Adrenal gland (tissue), 9 donors: ENCODE measurements at regions not wholly inside any gene's neighbourhood (a gene's known extent, or its start where the extent isn't known, plus 50 kb on each side); places are given as distances from the start of the nearest gene placed in this dataset.

Experiments
- DNase-seq, 7 donors: peaks; one replicate each; pipeline ENCODE4 v3.0.0-alpha.2; 2019 to 2020
- H3K27ac ChIP-seq, 5 donors: fragments of 200-600 bp; sonication (generic) in 4 of 5; 1 replicate in 3 of 5; 2 replicates in 2 of 5; pipeline versions ENCODE4 v1.5.1 to v1.8.0; 2016 to 2020; ENCODE audit warnings: mild to moderate bottlenecking in 1 of 5
- H3K27me3 ChIP-seq: fragments of 200-600 bp; 2 replicates; pipeline ENCODE4 v1.8.0; 2021
- H3K36me3 ChIP-seq, 2 donors: fragments of 200-600 bp; replicated peaks in 1 of 2; 1 replicate in 1 of 2; 2 replicates in 1 of 2; pipeline versions ENCODE4 v1.5.1 to v1.8.0; 2018 to 2022
- H3K4me1 ChIP-seq, 2 donors: fragments of 200-600 bp; replicated peaks in 1 of 2; 1 replicate in 1 of 2; 2 replicates in 1 of 2; pipeline versions ENCODE4 v1.5.1 to v1.8.0; 2018 to 2021
- H3K4me3 ChIP-seq, 4 donors: fragments of 200-600 bp; sonication (generic) in 3 of 4; one replicate each; pipeline ENCODE4 v1.5.1; 2016 to 2018
- H3K9me3 ChIP-seq, 3 donors: fragments of 200-600 bp; sonication (generic) in 1 of 3; replicated peaks in 1 of 3; 1 replicate in 2 of 3; 2 replicates in 1 of 3; pipeline versions ENCODE4 v1.5.1 to v1.8.0; 2016 to 2021
- POLR2A ChIP-seq, 2 donors: fragments of 450-650 bp; IDR thresholded peaks; one replicate each; pipeline ENCODE4 v1.6.1; 2017; ENCODE audit warnings: antibody characterized with exemption in 2 of 2, mild to moderate bottlenecking in 2 of 2, moderate library complexity in 1 of 2
- WGBS, 4 donors: extraction: QIAGEN DNeasy Blood & Tissue Kit in 2 of 4; methylation state at CpG; one replicate each; pipeline versions ENCODE4 v1.1.5 to v1.1.7; 2013 to 2017; 5-methylcytosine and 5-hydroxymethylcytosine counted together
- intact Hi-C, 2 donors: fragments of 100-400 bp; cut with DNase I; formaldehyde crosslinking; loops; one replicate each; pipeline versions ENCODE4 v1.14.1 to v1.15.0; 2022 to 2023
- TF ChIP-seq, protein P1 (sequence below), 6 experiments: fragments of 450-650 bp in 4 of 6; fragments of 200-600 bp in 2 of 6; sonication (generic) in 1 of 6; IDR thresholded peaks; 1 replicate in 5 of 6; 2 replicates in 1 of 6; pipeline versions ENCODE4 v1.5.1 to v1.8.0; 2016 to 2021; ENCODE audit warnings: antibody characterized with exemption in 6 of 6, mild to moderate bottlenecking in 2 of 6, moderate library complexity in 1 of 6
- donor health status: healthy with polysubstance abuse.
- donor health status: Bipolar disorder and iron deficiency.
- donor health status: DM: yes; HTN: yes; CAD: no.
- donor health status: DM: no; HTN: no; CAD: no.
- donor health status: DM: no; HTN: no; CAD: no.

DNA sequence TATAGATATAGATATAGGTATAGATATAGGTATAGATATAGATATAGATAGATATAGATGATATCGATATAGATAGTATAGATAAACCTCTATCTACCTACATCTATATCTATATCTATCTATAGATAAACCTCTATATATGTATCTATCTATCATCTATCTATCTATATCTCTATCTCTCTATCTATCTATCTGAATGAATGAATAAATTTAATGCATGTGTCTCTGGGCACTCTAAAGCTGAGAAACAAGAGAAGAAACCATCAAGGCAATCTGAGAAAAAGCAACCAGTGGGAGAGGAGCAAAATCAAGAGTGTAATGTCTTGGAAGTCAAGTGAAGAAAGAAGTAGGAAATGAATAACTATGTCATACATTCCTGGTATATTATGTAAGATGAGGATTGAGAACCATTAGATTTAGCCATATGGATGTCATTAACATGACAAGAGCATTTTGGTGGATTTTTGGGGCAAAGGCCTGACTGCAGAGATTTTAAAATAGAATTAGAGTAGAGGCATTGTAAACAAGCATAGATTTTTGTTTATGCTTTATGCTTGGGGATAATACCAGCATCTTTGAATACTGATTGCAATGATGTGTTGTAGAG is 1262.7 kb upstream of the MIR17HG start:
- no peak for DNase-seq
- Histone ChIP-seq H3K27ac (no peak overlapping the region), H3K4me3 (no peak overlapping the region), H3K27me3 (no peaks in the 10 kb centered on the region), H3K9me3 (no peaks in the 10 kb centered on the region), H3K4me1 (no peaks in the 10 kb centered on the region), H3K36me3 (no peaks in the 10 kb centered on the region)
- intact Hi-C loops, result no loop called here
- 90 to 100% (median 93%) methylated on average over 1 of the region's 1 CpG for WGBS, 4 donors
- no peak for TF ChIP-seq POLR2A (IDR thresholded peaks at IDR 0.05)
- TF ChIP-seq, protein P1, sequence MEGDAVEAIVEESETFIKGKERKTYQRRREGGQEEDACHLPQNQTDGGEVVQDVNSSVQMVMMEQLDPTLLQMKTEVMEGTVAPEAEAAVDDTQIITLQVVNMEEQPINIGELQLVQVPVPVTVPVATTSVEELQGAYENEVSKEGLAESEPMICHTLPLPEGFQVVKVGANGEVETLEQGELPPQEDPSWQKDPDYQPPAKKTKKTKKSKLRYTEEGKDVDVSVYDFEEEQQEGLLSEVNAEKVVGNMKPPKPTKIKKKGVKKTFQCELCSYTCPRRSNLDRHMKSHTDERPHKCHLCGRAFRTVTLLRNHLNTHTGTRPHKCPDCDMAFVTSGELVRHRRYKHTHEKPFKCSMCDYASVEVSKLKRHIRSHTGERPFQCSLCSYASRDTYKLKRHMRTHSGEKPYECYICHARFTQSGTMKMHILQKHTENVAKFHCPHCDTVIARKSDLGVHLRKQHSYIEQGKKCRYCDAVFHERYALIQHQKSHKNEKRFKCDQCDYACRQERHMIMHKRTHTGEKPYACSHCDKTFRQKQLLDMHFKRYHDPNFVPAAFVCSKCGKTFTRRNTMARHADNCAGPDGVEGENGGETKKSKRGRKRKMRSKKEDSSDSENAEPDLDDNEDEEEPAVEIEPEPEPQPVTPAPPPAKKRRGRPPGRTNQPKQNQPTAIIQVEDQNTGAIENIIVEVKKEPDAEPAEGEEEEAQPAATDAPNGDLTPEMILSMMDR (IDR thresholded peaks at IDR 0.05), result no peak

DNA sequence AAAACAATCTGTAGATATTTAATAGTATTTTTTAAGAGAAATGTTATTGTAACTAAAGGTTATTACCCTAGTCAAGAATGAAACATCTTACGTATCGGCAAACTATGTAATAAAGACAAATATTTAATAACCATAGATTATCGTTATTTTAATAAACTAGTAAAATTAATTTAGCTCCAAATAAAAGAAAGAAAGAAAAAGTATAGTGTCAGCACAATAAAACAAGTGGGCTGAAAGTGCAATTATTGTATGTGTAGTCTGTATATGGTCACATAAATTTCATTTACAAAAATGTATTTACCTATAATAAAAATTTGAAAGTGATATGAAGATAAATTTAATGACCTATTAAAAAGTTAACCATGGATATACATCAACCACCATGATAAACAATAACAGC is 1258.4 kb upstream of the MIR17HG start:
- no peaks in the 10 kb centered on the region for H3K9me3 ChIP-seq
- no peaks in the 10 kb centered on the region for H3K4me1 ChIP-seq
- H3K27me3 ChIP-seq, result no peaks in the 10 kb centered on the region
- no peak overlapping the region for H3K4me3 ChIP-seq
- intact Hi-C loops, result no loop called here
- no peak overlapping the region for H3K27ac ChIP-seq
- DNase-seq, result no peak
- TF ChIP-seq POLR2A (IDR thresholded peaks at IDR 0.05), result no peak
- TF ChIP-seq, protein P1 (IDR thresholded peaks at IDR 0.05), result no peak
- no peaks in the 10 kb centered on the region for H3K36me3 ChIP-seq
- 78 to 95% (median 93%) methylated on average over 3 of the region's 3 CpGs for WGBS, 4 donors

DNA sequence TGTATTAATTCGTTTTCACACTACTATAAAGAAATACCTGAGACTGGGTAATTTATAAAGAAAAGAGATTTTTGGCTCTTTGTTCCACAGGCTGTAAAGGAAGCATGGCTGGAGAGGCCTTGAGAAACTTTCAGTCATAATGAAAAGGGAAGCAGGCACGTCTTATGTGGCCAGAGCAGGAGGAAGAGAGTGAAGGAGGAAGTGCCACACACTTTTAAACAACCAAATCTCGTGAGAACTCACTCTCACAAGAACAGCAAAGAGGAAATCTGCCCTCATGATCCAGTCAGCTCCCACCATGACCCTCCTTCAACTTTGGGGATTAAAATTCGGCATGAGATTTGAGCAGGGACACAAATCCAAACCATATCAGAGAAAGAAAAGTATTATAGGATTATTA is 1255.9 kb upstream of the MIR17HG start:
- WGBS, 4 donors, result 22 to 49% (median 33%) methylated on average over 4 of the region's 4 CpGs
- no peaks in the 10 kb centered on the region for H3K9me3 ChIP-seq
- intact Hi-C loops, result no loop called here

DNA sequence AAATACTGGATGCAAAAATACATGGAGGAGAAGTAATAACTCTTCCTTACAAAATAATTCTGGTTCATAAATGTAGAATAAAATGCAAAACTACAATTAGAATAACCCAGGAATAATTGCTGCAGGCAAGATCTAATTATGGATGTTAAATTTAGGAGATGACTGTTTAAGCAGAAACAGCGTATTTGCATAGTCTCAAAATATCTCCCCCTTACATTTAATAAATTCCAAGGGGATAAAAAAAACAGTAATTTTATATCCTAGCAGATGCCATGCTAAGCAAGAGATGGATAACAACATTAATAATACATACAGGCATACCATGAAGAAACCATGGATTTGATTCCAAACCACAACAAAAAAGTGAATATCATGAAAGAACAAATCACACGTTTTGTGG is 1253.1 kb upstream of the MIR17HG start:
- WGBS, 4 donors, result 70 to 80% (median 75%) methylated on average over 2 of the region's 2 CpGs
- Histone ChIP-seq H3K4me1 (no peaks in the 10 kb centered on the region), H3K9me3 (no peaks in the 10 kb centered on the region), H3K4me3 (no peak overlapping the region), H3K36me3 (no peaks in the 10 kb centered on the region), H3K27me3 (no peaks in the 10 kb centered on the region), H3K27ac (no peak overlapping the region)
- no peak for DNase-seq
- no peak for TF ChIP-seq POLR2A (IDR thresholded peaks at IDR 0.05)
- TF ChIP-seq, protein P1 (IDR thresholded peaks at IDR 0.05), result no peak
- intact Hi-C loops, result no loop called here

More for the DNA sequence above, 1255.9 kb upstream of the MIR17HG start:
- no peaks in the 10 kb centered on the region for H3K27me3 ChIP-seq
- H3K4me1 ChIP-seq, result no peaks in the 10 kb centered on the region
- no peak overlapping the region for H3K27ac ChIP-seq
- no peaks in the 10 kb centered on the region for H3K36me3 ChIP-seq
- no peak overlapping the region for H3K4me3 ChIP-seq
- DNase-seq, result no peak
- no peak for TF ChIP-seq POLR2A (IDR thresholded peaks at IDR 0.05)
- TF ChIP-seq, protein P1 (IDR thresholded peaks at IDR 0.05), result no peak
